Iris pigment epithelial cell (primary cell): ENCODE measurements at regions not wholly inside any gene's neighbourhood (a gene's known extent, or its start where the extent isn't known, plus 50 kb on each side); places are given as distances from the start of the nearest gene placed in this dataset.
A peak's percentile ranks its signal among the peaks of the same experiment; 100 is the strongest.

Source experiments
- DNase-seq: peaks from one replicate; pipeline ENCODE4 v3.0.0-alpha.2; 2011; ENCODE audit warnings: low read depth

DNA sequence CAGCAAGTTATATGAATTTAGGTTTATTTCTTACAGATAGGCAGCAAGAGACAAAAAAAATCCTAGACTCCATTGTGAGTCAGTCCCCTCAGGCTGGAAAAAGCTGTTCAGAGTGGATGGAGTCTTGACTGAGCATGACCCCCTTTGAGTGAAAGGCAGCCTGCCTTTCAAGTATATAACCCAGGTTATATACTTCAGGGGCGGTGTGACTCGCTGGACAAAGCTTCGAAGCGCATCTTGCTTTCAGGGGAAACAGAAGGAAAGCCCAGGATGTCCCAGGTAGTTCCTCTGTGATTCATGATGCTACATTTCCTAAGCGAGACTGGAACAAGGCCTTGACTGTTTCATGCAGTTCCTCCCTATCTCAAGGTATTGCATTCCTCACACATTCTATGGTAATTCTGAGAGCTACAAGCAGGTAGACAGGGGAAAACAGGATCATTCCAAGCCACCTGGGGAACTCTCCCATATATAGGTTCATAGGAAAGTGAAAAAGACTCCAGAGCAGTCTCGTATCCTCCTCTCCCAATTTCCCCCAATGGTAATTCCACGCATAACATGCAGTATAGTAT lies 1244.1 kb upstream of the CDH6 start:
- DNase-seq, result no peak

DNA sequence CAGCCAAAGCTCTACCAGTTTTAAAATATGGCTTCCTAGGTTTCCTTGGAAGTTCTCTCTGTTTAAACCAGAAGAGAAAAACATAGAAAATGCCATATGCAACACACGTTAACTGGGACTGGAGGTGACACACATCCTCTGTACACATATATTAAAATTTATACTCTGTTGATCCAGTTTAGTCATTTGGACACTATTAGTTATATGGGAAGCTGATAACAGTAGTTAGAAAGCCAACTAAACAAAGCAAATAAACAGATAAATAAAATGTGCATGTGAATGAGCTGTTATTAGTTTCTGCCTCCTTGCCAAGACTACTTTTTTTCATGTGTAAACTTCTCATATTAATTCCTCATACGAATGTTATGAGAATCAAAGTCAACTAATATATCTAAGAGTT lies 1249.2 kb upstream of the CDH6 start:
- no peak for DNase-seq

DNA sequence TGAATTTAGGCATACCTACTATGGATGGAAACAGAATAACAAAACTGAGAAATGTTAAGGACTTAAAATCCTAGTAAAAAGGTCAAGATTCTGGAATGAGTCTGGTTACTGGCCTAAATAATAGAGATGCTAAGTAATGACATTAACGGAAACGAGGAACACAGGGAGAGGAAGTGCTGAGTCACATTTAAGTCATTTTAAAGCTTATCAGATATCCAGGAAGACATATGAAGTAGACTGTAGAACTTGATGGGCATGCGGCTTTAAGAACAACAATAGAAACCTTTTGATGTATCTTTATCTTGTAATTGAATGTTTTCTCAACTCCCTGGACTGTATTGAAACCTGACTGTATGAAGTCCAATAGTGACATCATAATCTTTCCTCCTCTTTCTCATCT lies 1251.4 kb upstream of the CDH6 start:
- DNase-seq, result no peak

- DNase-seq, result no peak
These were observed 1253.5 kb upstream of the CDH6 start for GRCh38 chr5:29939988-29940387.

- DNase-seq, result no peak
These were observed 1258.1 kb upstream of the CDH6 start for GRCh38 chr5:29935371-29935770.

DNA sequence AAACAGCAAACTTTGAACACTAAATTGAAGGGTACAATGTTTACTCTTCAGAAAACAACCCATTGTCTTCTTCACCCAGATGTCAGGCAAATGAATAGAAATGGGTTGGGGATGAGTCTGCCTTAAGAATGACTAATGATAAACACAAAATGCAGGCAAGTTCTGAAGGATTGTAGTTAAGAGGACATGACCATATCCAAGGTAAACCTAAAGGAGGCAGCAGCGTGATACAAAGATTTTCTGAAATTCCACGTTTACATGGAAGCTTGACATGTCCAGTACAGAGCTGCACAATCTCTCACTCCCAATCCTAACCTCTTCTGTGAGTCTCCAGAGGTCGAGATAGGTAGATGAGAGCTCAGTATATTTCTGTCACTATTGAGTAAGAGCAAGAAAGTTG lies 1263.2 kb upstream of the CDH6 start:
- DNase-seq, result no peak

- peak; percentile 1 for DNase-seq
These were observed 1269.4 kb upstream of the CDH6 start for GRCh38 chr5:29924107-29924506.

- DNase-seq, result no peak
These were observed 1287.7 kb upstream of the CDH6 start for GRCh38 chr5:29905626-29906353.

- no peak for DNase-seq
These were observed 1290.6 kb upstream of the CDH6 start for GRCh38 chr5:29902859-29903258.

- DNase-seq, result no peak
These were observed 1293.9 kb upstream of the CDH6 start for GRCh38 chr5:29899583-29899982.

DNA sequence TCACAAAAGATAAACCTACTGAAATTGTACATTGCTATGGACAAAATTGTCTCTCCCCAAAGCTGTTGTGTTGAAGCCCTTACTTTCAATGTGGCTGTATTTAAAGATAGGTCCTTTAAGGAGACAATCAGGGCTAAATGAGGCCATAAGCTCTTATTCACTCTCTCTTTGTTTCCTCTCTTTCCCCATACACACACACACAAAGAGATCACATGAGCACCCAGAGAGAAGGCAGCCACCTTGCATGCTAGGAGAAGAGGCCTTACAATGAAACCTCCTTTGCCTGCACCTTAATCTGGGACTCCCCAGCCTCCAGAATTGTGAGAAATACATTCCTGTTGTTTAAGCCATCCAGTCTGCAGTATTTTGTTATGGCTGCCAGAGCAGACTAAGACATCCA lies 1295.6 kb upstream of the CDH6 start:
- DNase-seq, result no peak

- no peak for DNase-seq
These were observed 1296.8 kb upstream of the CDH6 start for GRCh38 chr5:29896646-29897045.

GRCh38 chr5:29894668-29895067 lies 1298.8 kb upstream of the CDH6 start:
- no peak for DNase-seq

GRCh38 chr5:29889051-29889450 lies 1304.4 kb upstream of the CDH6 start:
- no peak for DNase-seq

- no peak for DNase-seq
These were observed 1307.9 kb upstream of the CDH6 start for GRCh38 chr5:29885595-29885994.

GRCh38 chr5:29882036-29882435 lies 1311.5 kb upstream of the CDH6 start:
- DNase-seq, result no peak

- no peak for DNase-seq
These were observed 1314.1 kb upstream of the CDH6 start for GRCh38 chr5:29879401-29879800.

DNA sequence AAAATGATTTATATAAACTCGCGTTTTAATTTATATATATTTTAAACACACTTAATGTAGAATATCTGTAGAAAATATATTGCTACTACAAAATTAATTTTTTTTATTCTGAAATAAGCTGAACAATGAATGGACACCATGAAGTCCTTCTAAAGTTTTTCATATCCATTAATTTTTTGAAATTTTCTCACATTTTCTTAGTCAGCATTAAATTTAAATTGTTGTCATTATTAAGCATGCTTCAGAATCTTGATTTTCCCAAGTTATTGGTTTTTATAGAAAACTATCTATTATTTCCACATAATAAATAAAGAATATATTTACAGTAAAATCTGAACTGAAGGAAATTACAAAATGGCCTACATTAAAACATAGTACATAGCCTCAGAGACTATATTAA lies 1314.9 kb upstream of the CDH6 start:
- no peak for DNase-seq

DNA sequence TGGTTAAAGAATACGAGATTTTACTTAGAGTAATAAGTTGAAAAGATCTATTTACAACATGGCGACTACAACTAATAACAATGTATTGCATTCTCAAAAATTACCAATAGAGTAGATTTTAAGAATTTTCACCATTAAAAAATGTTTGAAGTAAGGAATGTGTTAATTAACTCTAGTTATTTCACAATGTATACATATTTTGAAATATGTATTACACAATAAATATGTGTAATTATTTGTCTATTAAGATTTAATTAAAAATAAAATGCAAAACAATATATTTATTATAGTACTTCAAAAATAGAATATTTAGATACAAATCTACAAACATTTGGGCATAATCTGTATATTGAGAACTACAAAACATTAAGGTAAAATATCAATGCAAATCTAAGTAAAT lies 1326.3 kb upstream of the CDH6 start:
- no peak for DNase-seq

DNA sequence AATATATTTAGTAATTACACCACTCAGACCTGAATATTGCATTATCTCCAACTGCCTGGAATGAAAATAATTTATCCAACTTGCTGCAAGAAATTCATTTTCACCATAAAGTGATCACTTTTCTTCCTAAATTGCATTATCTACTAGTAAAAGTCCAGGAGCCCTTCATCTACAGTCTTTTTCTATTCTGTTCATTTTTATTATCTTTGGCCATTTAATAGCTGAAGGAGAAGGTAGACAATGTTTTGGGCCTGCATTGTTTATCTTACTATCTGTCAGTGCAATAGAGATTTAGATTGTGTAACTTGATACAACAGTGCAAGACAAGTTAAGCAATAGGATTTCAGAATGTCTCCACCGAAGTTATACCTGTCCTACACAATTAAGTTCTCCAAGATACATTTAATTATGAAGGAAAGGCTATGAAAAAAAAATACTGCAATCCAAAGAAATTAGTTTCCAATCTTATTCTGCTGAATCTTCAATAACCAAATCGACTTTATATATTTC lies 1339.7 kb upstream of the CDH6 start:
- no peak for DNase-seq

GRCh38 chr5:29852329-29852728 lies 1341.2 kb upstream of the CDH6 start:
- no peak for DNase-seq

- DNase-seq, result no peak
These were observed 1348.3 kb upstream of the CDH6 start for GRCh38 chr5:29845206-29845605.

DNA sequence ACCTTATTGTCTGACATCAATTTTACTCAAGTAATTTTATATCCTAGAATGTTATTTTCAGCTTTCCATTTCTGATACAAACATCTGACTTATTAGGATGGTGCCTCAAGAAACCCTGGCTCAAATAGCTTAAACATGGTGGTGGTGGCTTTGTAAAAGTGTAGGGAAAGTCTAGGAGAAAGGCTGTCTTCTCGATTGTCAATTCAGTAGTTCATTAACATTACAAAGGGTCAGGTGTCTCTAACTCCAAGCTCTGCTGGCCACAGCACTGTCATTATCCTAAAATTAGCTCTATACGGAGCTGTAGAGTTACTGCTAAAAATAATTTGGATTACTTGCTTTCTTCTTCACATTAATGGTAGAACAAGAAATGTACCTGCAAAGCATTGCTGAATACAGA lies 1360.1 kb upstream of the CDH6 start:
- no peak for DNase-seq

GRCh38 chr5:29822521-29822920 lies 1371.0 kb upstream of the CDH6 start:
- DNase-seq, result no peak
